ENCODE measurements at regions not wholly inside any gene's neighbourhood (a gene's known extent, or its start where the extent isn't known, plus 50 kb on each side); places are given as distances from the start of the nearest gene placed in this dataset.

DNA sequence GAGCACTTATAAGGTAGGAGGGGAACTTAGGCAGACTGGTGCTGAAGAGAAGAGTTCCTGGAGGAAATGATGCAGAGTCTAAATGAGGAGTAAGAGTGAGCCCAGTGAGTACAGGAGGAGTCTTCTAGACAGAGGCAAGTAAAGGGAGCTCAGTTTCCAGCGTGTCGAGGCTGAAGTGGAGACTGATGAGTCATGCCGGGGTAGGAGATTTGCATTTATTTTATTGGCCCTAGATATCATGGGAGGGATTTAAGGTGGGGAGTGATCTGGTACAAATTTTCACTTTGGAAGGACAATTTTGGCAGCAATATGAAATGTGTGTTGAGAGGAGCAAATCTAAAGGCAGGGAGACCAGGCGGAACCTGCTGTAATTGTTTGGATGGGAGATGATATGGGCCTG is 157.5 kb downstream of the TTC8 start:
- TF ChIP-seq, protein P1, sequence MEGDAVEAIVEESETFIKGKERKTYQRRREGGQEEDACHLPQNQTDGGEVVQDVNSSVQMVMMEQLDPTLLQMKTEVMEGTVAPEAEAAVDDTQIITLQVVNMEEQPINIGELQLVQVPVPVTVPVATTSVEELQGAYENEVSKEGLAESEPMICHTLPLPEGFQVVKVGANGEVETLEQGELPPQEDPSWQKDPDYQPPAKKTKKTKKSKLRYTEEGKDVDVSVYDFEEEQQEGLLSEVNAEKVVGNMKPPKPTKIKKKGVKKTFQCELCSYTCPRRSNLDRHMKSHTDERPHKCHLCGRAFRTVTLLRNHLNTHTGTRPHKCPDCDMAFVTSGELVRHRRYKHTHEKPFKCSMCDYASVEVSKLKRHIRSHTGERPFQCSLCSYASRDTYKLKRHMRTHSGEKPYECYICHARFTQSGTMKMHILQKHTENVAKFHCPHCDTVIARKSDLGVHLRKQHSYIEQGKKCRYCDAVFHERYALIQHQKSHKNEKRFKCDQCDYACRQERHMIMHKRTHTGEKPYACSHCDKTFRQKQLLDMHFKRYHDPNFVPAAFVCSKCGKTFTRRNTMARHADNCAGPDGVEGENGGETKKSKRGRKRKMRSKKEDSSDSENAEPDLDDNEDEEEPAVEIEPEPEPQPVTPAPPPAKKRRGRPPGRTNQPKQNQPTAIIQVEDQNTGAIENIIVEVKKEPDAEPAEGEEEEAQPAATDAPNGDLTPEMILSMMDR (IDR thresholded peaks at IDR 0.05 in 4 of 5, conservative IDR thresholded peaks at IDR 0.05 in 1 of 5): no peak
- no peak for TF ChIP-seq POLR2A (IDR thresholded peaks at IDR 0.05)

All from gastrocnemius medialis (tissue), 4 donors.